Fibroblast of villous mesenchyme (primary cell): ENCODE measurements at regions not wholly inside any gene's neighbourhood (a gene's known extent, or its start where the extent isn't known, plus 50 kb on each side); places are given as distances from the start of the nearest gene placed in this dataset.

Experiments used
- DNase-seq: peaks from one replicate; pipeline ENCODE4 v3.0.0-alpha.2; 2010; ENCODE audit warnings: low read depth
- H3K4me3 ChIP-seq: 2 replicates; pipeline ENCODE4 v1.5.1; 2011; ENCODE audit warnings: low read depth, mild to moderate bottlenecking, low read length
- TF ChIP-seq, protein P1 (sequence below): IDR thresholded peaks from 2 replicates; pipeline ENCODE4 v1.5.1; 2012; ENCODE audit warnings: low read depth, mild to moderate bottlenecking, low read length; ENCODE audit not compliant: insufficient read depth

DNA sequence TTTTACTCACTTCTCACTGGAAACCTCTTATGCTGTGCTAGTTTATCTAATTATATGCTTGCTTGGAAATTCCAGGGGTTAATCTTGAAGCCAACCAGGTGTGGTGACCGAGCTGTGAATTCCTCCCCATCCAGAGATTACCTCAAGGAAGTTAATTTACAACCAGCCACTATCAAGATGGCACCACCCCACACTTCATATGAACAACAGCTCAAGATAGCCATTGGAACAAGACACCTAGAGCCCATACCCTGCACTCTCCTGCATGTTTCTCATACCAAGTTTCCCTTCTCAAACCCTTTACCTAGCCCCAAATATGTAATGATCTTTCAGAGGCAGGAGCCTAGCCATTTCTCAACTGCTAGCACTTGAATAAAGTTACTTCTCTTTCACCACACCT is 2156.9 kb upstream of the C9orf72 start:
- H3K4me3 ChIP-seq = no peak overlapping the region
- TF ChIP-seq, protein P1, sequence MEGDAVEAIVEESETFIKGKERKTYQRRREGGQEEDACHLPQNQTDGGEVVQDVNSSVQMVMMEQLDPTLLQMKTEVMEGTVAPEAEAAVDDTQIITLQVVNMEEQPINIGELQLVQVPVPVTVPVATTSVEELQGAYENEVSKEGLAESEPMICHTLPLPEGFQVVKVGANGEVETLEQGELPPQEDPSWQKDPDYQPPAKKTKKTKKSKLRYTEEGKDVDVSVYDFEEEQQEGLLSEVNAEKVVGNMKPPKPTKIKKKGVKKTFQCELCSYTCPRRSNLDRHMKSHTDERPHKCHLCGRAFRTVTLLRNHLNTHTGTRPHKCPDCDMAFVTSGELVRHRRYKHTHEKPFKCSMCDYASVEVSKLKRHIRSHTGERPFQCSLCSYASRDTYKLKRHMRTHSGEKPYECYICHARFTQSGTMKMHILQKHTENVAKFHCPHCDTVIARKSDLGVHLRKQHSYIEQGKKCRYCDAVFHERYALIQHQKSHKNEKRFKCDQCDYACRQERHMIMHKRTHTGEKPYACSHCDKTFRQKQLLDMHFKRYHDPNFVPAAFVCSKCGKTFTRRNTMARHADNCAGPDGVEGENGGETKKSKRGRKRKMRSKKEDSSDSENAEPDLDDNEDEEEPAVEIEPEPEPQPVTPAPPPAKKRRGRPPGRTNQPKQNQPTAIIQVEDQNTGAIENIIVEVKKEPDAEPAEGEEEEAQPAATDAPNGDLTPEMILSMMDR = no peak
- no peak for DNase-seq

DNA sequence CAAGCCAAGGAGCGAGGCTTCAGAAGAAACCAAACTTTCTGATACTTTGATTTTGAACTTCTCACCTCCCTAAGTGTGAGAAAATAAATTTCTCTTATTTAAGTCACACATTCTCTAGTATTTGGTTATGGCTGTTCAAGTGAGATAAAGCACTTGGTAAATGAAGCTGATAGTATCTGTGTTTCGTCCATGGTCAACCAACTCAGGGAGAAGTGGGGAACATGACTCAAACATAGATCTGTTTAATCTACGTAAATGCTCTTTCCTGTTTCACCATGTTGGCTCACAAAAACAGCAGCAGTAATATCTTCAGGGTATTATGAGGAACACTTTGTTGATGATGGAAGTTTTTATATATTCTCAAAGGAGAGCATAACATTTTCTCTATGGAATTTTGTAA is 2167.2 kb upstream of the C9orf72 start:
- TF ChIP-seq, protein P1 = no peak
- DNase-seq = peak; percentile 28
- no peak overlapping the region for H3K4me3 ChIP-seq

DNA sequence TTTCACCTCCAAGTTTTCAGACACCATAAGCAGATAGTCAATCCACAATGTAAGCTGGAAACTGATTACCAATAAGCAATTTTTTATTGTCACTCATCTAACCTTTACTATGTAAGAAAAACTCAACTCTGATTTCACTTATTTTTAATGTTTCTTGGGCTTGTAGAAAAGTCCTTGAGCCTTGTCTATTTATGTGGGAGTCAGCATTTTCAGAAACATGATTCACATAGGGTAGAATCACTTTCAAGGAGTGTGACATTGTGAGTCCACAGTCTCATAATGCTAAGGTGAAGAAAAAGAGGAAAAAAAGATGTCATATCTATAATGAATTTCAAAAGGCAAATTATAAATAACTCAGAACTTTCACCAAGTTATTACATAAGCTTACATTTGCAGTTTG is 2167.9 kb upstream of the C9orf72 start:
- TF ChIP-seq, protein P1 = no peak
- no peak for DNase-seq
- H3K4me3 ChIP-seq = no peak overlapping the region

DNA sequence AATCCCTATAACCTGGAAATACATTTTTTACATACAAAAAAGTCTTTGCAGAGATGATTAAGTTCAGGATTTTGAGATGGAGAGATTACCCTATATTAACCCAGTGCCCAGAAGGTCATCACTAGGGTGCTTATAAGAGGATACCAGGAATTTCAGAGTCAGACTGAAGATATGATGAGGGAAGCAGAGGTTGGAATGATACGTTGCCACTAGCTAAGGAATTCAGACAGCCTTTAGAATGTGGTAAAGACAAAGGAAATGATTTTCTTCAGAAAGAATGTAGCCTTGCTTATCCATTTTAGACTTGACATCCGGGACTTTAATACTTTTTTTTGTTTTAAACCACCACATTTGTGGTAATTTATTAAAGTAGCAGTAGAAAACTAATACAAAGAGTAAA is 2176.8 kb upstream of the C9orf72 start:
- no peak overlapping the region for H3K4me3 ChIP-seq
- peak; percentile 25 for DNase-seq
- TF ChIP-seq, protein P1 = no peak

DNA sequence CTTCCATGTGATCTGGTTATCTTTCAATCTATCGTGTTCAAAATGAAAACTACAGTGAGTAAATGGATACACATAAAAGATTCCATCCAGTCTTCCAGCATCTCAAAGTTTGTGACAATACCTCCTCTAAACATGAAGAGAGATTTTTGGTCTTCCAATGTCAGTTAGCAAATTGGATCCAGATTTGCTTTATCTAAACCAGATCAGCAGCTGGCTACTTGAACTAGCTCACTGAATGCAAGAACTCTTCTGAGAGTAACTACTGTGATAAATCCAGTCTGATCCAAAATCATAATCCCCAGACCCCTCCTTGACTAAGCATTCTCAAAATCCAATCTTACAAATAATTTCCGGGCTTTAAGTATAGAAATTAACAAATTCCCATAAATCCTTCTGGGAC is 2177.9 kb upstream of the C9orf72 start:
- DNase-seq = peak; percentile 2
- H3K4me3 ChIP-seq = no peak overlapping the region
- TF ChIP-seq, protein P1 = no peak

DNA sequence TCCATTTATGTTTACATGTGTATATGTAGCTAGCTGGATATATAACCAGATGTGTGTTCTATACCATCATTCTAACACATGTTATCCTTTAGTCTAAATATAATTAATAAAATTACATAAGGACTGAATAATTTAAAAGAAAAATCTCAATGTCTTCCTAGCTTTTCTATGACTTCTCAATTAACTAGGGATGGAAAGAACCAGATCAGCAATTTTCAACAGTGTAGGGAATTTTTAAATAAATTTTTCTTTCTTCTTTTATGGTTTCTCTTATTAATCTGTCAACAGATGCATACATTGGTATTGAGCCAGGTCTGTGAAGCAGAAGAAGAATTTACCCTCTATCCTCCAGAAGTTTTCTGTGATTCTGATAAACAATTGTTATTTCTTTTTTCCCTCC is 2180.4 kb upstream of the C9orf72 start:
- DNase-seq = no peak
- H3K4me3 ChIP-seq = no peak overlapping the region
- TF ChIP-seq, protein P1 = no peak

DNA sequence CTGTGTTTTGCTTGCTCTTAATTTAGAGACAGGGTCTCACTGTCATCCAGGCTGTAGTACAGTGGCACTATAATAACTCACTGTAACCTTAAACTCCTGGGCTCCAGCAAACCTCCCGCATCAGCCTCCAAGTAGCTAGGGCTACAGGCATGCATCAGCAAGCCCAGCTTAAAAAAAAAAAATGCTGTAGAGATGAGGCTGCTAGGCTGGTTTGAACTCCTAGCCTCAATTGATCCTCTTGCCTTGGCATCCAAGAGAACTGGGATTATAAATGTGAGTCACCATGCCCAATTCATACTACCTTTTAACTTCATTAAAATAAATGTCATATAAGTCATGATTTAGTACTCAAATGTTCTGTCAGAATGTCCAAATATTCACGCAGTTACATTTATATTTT is 2195.7 kb upstream of the C9orf72 start:
- DNase-seq = no peak
- TF ChIP-seq, protein P1 = no peak
- H3K4me3 ChIP-seq = no peak overlapping the region
